Liver (tissue), 3 donors: ENCODE measurements at regions not wholly inside any gene's neighbourhood (a gene's known extent, or its start where the extent isn't known, plus 50 kb on each side); places are given as distances from the start of the nearest gene placed in this dataset.

Experiments
- EGR1 ChIP-seq, 2 donors: IDR thresholded peaks; 2 replicates each; pipeline ENCODE4 v1.6.1; 2016 to 2018; ENCODE audit warnings: antibody characterized with exemption in 2 of 2, low read depth in 2 of 2
- FOXA1 ChIP-seq: IDR thresholded peaks from 2 replicates; pipeline ENCODE4 v1.6.1; 2016; ENCODE audit warnings: antibody characterized with exemption
- GABPA ChIP-seq, 2 donors: IDR thresholded peaks in 1 of 2; conservative IDR thresholded peaks in 1 of 2; 2 replicates each; pipeline ENCODE4 v1.6.1; 2016; ENCODE audit warnings: antibody characterized with exemption in 2 of 2, mild to moderate bottlenecking in 1 of 2, moderate library complexity in 1 of 2
- RAD21 ChIP-seq, 2 donors: IDR thresholded peaks; 2 replicates each; pipeline ENCODE4 v1.6.1; 2016; ENCODE audit warnings: antibody characterized with exemption in 2 of 2, mild to moderate bottlenecking in 2 of 2
- TAF1 ChIP-seq: conservative IDR thresholded peaks from 2 replicates; pipeline ENCODE4 v1.6.1; 2016; ENCODE audit warnings: antibody characterized with exemption, mild to moderate bottlenecking
- YY1 ChIP-seq: IDR thresholded peaks from 2 replicates; pipeline ENCODE4 v1.6.1; 2016; ENCODE audit warnings: antibody characterized with exemption, mild to moderate bottlenecking
- TF ChIP-seq, protein P1 (sequence below): fragments of 150-350 bp; IDR thresholded peaks from 2 replicates; pipeline ENCODE4 v1.5.1; 2017; ENCODE audit warnings: improper control_type of control experiment, low read depth, low read length; ENCODE audit not compliant: missing input control
- TF ChIP-seq, protein P2 (sequence below): IDR thresholded peaks from 2 replicates; pipeline ENCODE4 v1.6.1; 2016; ENCODE audit warnings: antibody characterized with exemption
- TF ChIP-seq, protein P3 (sequence below): IDR thresholded peaks from 2 replicates; pipeline ENCODE4 v1.6.1; 2016; ENCODE audit warnings: antibody characterized with exemption
- TF ChIP-seq, protein P4 (sequence below): IDR thresholded peaks from 2 replicates; pipeline ENCODE4 v1.6.1; 2016; ENCODE audit warnings: antibody characterized with exemption, mild to moderate bottlenecking
- TF ChIP-seq, protein P5 (sequence below): IDR thresholded peaks from 2 replicates; pipeline ENCODE4 v1.6.1; 2016; ENCODE audit warnings: antibody characterized with exemption
- donor health status: healthy.
- donor health status: healthy.

DNA sequence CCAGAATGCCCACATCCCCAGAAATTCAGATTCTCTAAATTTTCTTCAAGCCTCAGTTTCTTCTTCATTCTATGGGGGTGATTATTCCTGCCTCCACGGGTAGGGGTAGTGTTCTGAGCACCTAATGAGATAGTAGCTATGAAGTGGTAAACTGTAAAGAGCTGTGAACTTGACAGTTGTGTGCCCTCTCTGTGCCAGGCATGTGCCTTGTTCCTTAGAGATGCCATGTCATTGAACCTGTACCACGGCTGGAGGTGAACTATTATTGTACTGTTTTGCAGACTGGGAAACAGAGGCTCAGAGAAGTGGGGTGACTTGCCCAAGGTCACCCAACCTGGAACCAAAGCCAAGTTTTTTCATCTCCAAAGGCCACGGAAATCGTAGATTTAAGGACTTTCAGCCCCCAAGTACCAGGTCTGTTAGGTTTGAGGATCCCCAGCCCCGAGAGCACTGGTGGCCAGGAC is 67.7 kb upstream of the SIRPA start:
- TF ChIP-seq, protein P1, sequence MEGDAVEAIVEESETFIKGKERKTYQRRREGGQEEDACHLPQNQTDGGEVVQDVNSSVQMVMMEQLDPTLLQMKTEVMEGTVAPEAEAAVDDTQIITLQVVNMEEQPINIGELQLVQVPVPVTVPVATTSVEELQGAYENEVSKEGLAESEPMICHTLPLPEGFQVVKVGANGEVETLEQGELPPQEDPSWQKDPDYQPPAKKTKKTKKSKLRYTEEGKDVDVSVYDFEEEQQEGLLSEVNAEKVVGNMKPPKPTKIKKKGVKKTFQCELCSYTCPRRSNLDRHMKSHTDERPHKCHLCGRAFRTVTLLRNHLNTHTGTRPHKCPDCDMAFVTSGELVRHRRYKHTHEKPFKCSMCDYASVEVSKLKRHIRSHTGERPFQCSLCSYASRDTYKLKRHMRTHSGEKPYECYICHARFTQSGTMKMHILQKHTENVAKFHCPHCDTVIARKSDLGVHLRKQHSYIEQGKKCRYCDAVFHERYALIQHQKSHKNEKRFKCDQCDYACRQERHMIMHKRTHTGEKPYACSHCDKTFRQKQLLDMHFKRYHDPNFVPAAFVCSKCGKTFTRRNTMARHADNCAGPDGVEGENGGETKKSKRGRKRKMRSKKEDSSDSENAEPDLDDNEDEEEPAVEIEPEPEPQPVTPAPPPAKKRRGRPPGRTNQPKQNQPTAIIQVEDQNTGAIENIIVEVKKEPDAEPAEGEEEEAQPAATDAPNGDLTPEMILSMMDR: no peak
- no peak for TF ChIP-seq YY1
- no peak for TF ChIP-seq TAF1
- TF ChIP-seq EGR1 (IDR thresholded peaks at IDR 0.05; ENCODE audit: low read depth in 2 of 2): no peak
- TF ChIP-seq, protein P2, sequence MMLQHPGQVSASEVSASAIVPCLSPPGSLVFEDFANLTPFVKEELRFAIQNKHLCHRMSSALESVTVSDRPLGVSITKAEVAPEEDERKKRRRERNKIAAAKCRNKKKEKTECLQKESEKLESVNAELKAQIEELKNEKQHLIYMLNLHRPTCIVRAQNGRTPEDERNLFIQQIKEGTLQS: no peak
- no peak for TF ChIP-seq GABPA (IDR thresholded peaks at IDR 0.05 in 1 of 2, conservative IDR thresholded peaks at IDR 0.05 in 1 of 2)
- TF ChIP-seq, protein P3, sequence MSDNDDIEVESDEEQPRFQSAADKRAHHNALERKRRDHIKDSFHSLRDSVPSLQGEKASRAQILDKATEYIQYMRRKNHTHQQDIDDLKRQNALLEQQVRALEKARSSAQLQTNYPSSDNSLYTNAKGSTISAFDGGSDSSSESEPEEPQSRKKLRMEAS: no peak
- no peak for TF ChIP-seq RAD21 (IDR thresholded peaks at IDR 0.05)
- TF ChIP-seq, protein P4, sequence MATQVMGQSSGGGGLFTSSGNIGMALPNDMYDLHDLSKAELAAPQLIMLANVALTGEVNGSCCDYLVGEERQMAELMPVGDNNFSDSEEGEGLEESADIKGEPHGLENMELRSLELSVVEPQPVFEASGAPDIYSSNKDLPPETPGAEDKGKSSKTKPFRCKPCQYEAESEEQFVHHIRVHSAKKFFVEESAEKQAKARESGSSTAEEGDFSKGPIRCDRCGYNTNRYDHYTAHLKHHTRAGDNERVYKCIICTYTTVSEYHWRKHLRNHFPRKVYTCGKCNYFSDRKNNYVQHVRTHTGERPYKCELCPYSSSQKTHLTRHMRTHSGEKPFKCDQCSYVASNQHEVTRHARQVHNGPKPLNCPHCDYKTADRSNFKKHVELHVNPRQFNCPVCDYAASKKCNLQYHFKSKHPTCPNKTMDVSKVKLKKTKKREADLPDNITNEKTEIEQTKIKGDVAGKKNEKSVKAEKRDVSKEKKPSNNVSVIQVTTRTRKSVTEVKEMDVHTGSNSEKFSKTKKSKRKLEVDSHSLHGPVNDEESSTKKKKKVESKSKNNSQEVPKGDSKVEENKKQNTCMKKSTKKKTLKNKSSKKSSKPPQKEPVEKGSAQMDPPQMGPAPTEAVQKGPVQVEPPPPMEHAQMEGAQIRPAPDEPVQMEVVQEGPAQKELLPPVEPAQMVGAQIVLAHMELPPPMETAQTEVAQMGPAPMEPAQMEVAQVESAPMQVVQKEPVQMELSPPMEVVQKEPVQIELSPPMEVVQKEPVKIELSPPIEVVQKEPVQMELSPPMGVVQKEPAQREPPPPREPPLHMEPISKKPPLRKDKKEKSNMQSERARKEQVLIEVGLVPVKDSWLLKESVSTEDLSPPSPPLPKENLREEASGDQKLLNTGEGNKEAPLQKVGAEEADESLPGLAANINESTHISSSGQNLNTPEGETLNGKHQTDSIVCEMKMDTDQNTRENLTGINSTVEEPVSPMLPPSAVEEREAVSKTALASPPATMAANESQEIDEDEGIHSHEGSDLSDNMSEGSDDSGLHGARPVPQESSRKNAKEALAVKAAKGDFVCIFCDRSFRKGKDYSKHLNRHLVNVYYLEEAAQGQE: no peak
- TF ChIP-seq, protein P5, sequence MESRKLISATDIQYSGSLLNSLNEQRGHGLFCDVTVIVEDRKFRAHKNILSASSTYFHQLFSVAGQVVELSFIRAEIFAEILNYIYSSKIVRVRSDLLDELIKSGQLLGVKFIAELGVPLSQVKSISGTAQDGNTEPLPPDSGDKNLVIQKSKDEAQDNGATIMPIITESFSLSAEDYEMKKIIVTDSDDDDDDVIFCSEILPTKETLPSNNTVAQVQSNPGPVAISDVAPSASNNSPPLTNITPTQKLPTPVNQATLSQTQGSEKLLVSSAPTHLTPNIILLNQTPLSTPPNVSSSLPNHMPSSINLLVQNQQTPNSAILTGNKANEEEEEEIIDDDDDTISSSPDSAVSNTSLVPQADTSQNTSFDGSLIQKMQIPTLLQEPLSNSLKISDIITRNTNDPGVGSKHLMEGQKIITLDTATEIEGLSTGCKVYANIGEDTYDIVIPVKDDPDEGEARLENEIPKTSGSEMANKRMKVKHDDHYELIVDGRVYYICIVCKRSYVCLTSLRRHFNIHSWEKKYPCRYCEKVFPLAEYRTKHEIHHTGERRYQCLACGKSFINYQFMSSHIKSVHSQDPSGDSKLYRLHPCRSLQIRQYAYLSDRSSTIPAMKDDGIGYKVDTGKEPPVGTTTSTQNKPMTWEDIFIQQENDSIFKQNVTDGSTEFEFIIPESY: no peak
- TF ChIP-seq FOXA1: no peak
